Parathyroid adenoma (tissue), 2 donors: ENCODE measurements at regions not wholly inside any gene's neighbourhood (a gene's known extent, or its start where the extent isn't known, plus 50 kb on each side); places are given as distances from the start of the nearest gene placed in this dataset.

Experiments used
- H2AFZ ChIP-seq: fragments of 300-600 bp; sonication (generic); one replicate; pipeline ENCODE4 v1.7.0; 2017; ENCODE audit warnings: antibody characterized with exemption, mild to moderate bottlenecking
- H3K27ac ChIP-seq: fragments of 300-600 bp; sonication (generic); one replicate; pipeline ENCODE4 v1.7.0; 2017
- H3K27me3 ChIP-seq: fragments of 300-600 bp; sonication (generic); one replicate; pipeline ENCODE4 v1.7.0; 2017; ENCODE audit warnings: low read length; ENCODE audit not compliant: control insufficient read depth, insufficient read depth
- H3K36me3 ChIP-seq: fragments of 300-600 bp; sonication (generic); one replicate; pipeline ENCODE4 v1.7.0; 2017; ENCODE audit warnings: low read length; ENCODE audit not compliant: control insufficient read depth, insufficient read depth
- H3K4me1 ChIP-seq: fragments of 300-600 bp; sonication (generic); one replicate; pipeline ENCODE4 v1.7.0; 2017; ENCODE audit warnings: control low read depth
- H3K4me2 ChIP-seq: fragments of 300-600 bp; sonication (generic); one replicate; pipeline ENCODE4 v1.7.0; 2017; ENCODE audit warnings: low read length
- H3K4me3 ChIP-seq: fragments of 300-600 bp; sonication (generic); one replicate; pipeline ENCODE4 v1.7.0; 2017; ENCODE audit warnings: low read depth, low read length
- H3K79me2 ChIP-seq: fragments of 300-600 bp; sonication (generic); one replicate; pipeline ENCODE4 v1.7.0; 2017; ENCODE audit warnings: control low read depth
- H3K9ac ChIP-seq: fragments of 300-600 bp; sonication (generic); one replicate; pipeline ENCODE4 v1.7.0; 2017; ENCODE audit warnings: mild to moderate bottlenecking
- H3K9me3 ChIP-seq: fragments of 300-600 bp; sonication (generic); one replicate; pipeline ENCODE4 v1.7.0; 2017; ENCODE audit warnings: low read length; ENCODE audit not compliant: control insufficient read depth
- CTCF ChIP-seq: fragments of 300-600 bp; sonication (generic); IDR thresholded peaks from one replicate; pipeline ENCODE4 v1.7.0; 2017; ENCODE audit warnings: antibody characterized with exemption, mild to moderate bottlenecking
- donor health status: primary hyperparathyroidism.

DNA sequence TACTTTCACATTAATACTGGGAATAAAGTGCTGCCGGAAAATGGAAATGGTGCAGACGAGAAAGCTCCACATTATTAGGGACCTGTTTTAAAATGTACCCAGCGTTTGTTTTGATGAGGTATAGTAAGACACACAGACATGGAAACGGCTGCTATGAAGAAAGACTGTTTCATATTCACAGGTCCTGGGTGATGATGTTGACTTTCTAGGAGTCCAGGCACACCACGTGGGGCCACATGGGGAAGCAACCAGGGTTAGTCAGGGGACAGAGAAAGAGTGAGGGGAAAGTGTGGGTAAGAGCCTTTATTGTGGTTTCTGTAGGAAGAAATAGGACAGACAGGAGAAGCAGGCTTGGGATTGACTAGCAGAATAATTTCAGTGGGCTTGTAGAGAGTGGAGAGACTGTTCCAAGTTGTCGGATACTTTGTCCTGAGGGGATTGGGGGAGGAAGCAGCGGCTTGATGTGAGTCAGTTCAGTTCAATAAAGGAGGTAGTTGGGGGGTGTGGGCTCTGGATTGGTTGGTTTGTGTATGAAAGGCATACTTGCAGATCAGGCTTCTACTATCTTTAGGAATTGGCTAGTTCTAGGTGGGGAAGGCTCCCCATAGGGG lies 112.0 kb upstream of the MCHR2 start:
- no peak for TF ChIP-seq CTCF
- Histone ChIP-seq H3K36me3 (no peaks in the 10 kb centered on the region), H3K9ac (no peak overlapping the region), H3K4me2 (no peak overlapping the region), H3K27me3 (no peaks in the 10 kb centered on the region), H3K4me1 (peaks cover 4% of the 10 kb centered on the region), H3K9me3 (no peaks in the 10 kb centered on the region), H3K79me2 (no peaks in the 10 kb centered on the region), H2AFZ (no peak overlapping the region), H3K27ac (no peak overlapping the region), H3K4me3 (no peak overlapping the region)

DNA sequence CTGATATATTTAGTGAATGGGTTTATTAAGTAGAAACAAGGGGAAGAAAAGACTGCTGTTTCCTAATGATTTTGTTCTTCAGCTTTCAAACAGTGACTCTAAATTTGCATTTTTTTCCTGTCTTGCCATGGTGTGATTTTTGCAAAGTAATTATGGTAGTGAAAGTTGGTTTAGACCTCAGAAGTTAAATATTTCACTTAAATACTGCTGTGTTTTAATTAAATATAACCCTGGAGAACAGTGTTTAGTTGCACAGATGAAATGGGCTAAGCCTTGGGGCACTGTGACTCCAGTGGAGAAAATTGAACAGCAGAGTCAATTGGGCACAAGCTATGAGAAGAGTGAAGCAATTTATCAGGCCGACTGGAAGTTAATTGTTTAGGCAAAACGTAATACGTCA lies 111.1 kb upstream of the MCHR2 start:
- no peak overlapping the region for H3K4me3 ChIP-seq
- no peak overlapping the region for H3K4me2 ChIP-seq
- H3K9ac ChIP-seq: no peak overlapping the region
- peaks cover 4% of the 10 kb centered on the region for H3K4me1 ChIP-seq
- H3K79me2 ChIP-seq: no peaks in the 10 kb centered on the region
- no peak overlapping the region for H3K27ac ChIP-seq
- no peaks in the 10 kb centered on the region for H3K27me3 ChIP-seq
- TF ChIP-seq CTCF: no peak
- no peaks in the 10 kb centered on the region for H3K9me3 ChIP-seq
- no peaks in the 10 kb centered on the region for H3K36me3 ChIP-seq
- no peak overlapping the region for H2AFZ ChIP-seq

DNA sequence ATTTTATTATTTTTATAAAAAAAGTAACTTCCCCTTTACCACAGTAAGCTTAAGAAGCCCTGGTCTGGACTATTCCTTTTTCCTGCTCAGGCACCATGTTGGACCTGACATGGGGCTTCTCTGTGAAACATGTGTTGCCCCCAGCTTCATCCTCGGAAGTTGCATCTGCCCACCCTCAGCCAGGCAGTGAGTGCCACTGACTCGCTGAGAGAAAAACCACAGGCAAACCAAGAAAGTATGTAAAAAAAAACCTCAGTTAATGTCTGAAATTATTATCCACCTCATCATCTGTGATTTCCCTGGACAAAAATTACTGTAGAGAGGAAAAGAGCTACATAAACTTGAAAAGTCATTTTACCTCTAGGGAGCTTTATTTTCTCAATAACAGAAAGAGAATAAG lies 109.9 kb upstream of the MCHR2 start:
- H3K4me3 ChIP-seq: no peak overlapping the region
- peaks cover 4% of the 10 kb centered on the region for H3K4me1 ChIP-seq
- no peak overlapping the region for H3K9ac ChIP-seq
- H3K27me3 ChIP-seq: no peaks in the 10 kb centered on the region
- H3K79me2 ChIP-seq: no peaks in the 10 kb centered on the region
- no peak overlapping the region for H3K4me2 ChIP-seq
- H3K36me3 ChIP-seq: no peaks in the 10 kb centered on the region
- H2AFZ ChIP-seq: no peak overlapping the region
- no peak overlapping the region for H3K27ac ChIP-seq
- no peaks in the 10 kb centered on the region for H3K9me3 ChIP-seq
- TF ChIP-seq CTCF: no peak

DNA sequence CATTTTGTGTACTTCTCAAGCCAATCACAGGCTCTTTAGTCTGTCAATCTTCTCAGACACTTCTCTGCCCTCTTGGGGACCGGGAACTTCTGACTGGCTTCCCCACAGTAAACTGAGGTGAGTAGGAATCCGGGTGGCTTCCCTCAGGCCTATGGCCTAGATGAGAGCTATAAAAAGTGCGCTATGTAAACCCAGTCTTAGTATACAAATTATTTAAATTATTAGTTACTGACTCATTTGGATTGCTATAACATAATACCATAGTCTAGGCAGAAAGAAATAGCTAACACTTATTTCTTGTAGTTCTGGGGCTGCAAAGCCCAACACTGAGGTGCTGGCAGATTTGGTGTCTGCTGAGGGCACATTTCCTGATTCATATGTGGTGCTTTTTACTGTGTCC lies 109.2 kb upstream of the MCHR2 start:
- Histone ChIP-seq H3K4me3 (no peak overlapping the region), H3K27me3 (no peaks in the 10 kb centered on the region), H3K27ac (no peak overlapping the region), H2AFZ (no peak overlapping the region), H3K9ac (no peak overlapping the region), H3K36me3 (no peaks in the 10 kb centered on the region), H3K4me1 (peaks cover 4% of the 10 kb centered on the region), H3K9me3 (no peaks in the 10 kb centered on the region), H3K79me2 (no peaks in the 10 kb centered on the region), H3K4me2 (no peak overlapping the region)
- no peak for TF ChIP-seq CTCF

GRCh38 chr6:100101644-100102043 lies 107.6 kb upstream of the MCHR2 start:
- Histone ChIP-seq H3K4me2 (no peak overlapping the region), H3K9ac (no peak overlapping the region), H3K4me3 (no peak overlapping the region), H2AFZ (no peak overlapping the region), H3K4me1 (peaks cover 1% of the 10 kb centered on the region), H3K36me3 (no peaks in the 10 kb centered on the region), H3K9me3 (no peaks in the 10 kb centered on the region), H3K79me2 (no peaks in the 10 kb centered on the region), H3K27me3 (no peaks in the 10 kb centered on the region), H3K27ac (no peak overlapping the region)
- TF ChIP-seq CTCF: no peak
